HG02840 (cell line): ENCODE measurements at regions not wholly inside any gene's neighbourhood (a gene's known extent, or its start where the extent isn't known, plus 50 kb on each side); places are given as distances from the start of the nearest gene placed in this dataset.
"Not testable (repeated sequence)": the region's sequence is repeated elsewhere in the genome, so short reads cannot be mapped to it uniquely, and the experiment has no call there.

Experiments
- ATAC-seq: cut with Tn5 transposase; IDR thresholded peaks from one replicate; pipeline ENCODE4 v1.9.1; 2021; ENCODE audit warnings: mild to moderate bottlenecking, moderate library complexity, moderate number of reproducible peaks; ENCODE audit not compliant: unreplicated experiment, low FRiP score

DNA sequence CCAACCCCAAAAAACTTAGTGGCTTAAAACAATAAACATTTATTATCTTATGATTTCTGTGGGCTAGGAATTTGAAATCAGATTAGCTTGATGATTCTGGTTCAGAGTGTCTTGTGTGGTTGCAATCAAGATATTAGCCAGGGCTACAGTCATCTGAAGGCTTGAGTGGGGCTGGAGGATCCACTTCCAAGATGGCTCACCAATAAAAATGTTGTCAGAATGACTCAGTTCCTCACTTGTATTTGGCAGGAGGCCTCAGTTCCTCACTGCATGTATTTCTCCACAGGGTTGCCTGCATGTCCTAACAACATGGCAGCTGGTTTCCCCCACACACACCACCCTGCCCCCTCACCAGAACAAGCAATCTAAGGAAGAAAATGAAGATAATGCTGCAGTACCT lies 98.2 kb upstream of the NIPBL start:
- no peak for ATAC-seq

- ATAC-seq = not testable (repeated sequence)
Observed at GRCh38 chr5:36782612-36783011, 94.0 kb upstream of the NIPBL start.

DNA sequence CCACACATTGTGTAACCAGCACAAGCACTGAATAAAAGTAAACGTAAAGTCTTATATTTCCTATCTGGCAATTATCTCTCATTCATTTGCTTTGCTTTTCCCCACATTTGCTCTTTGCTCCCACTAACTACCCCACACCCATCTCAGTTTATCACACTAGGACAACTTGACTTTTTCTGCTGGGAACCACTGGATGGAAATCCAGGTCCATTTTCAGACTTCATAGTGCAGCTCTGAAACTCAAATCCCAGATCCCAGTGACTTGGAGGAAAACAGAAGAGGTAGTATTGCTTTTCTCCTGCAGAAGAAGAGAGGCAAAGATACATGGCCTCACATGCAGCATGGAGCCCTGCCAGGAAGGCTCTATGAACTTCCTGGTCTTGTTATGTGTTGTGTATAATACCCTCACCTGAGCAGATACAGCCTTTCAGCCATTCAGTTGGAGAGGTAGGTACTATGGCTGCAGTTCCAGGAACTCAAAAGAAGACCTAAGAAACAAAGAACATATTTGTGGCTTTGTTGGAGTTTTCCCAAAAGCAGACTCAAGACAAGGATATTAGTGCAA lies 90.0 kb upstream of the NIPBL start:
- no peak for ATAC-seq

DNA sequence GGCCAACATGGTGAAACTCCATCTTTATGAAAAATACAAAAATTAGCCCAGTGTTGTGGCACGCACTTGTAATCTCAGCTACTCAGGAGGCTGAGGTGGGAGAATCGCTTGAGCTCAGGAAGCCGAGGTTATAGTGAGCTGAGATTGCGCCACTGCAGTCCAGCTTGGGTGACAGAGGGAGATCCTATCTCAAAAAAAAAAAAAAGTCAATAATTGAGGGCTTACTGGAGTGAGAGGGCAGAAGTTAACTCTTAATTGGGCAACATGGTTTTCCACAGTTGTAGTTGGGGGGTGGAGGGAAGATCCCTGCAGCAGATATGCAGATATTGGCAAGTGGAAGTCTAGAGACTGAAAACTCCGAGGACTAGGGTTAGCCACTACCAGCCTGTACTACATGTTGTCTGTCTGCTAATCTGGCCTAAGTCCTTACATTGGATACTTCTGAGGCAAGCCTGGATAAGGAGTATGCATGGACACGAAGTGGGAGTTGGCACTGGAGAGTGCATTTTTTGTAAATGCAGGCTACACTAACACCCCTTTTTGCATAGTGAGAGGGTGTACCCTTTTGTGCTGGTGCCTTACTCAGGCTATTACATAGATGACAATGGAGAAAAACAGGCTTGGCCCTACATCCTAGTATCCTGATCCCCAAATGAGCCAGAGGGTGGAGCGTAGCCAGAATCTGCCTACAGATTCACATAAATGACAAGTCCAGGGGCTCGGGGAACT lies 89.0 kb upstream of the NIPBL start:
- ATAC-seq = no peak

DNA sequence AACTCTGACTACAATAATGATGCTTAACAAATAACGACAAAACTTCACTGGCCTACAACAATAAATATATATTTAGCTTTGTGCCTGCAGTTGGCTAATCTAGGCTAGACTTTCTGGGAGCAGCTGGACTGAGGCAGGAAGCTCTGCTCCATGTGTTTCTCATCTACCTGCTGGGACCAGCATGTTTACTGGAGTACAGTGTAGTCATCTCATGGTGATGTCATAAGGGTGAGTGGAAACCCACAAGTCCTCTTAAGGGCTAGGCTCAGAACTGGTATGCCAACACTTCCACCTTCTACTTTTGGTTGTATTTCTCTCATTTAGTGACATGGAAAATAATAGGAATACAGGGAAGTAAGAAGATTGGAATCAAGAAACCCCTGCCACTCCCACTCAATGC lies 85.7 kb upstream of the NIPBL start:
- ATAC-seq = no peak

DNA sequence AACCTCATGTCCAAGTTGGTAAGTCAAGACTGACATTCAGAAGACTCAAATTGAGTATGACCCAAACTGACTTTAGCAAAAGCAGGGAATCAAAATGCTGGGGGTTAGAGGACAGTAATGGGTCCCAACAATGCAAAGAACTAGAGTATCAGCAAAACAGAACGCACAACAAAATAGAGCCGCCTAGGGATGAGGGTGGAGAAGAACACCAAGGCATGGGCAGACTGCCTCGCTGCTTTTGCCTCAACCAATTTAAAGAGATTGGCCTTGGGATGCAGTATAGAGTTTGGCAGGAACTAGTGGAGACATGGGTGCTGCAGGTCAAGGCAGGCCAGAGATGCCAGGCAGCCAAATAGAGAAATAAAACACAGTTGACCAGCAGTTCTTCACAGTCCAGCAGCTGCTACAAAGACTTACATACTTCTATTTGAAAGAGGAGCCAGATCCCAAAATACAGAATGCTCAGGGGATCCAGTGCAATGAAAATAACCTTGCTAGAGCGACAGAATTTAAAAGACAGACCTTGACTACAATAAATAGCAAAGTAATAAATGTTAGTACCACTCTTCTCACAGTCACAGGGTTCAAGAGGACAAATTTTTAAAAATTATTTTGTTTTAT lies 83.9 kb upstream of the NIPBL start:
- ATAC-seq = no peak

DNA sequence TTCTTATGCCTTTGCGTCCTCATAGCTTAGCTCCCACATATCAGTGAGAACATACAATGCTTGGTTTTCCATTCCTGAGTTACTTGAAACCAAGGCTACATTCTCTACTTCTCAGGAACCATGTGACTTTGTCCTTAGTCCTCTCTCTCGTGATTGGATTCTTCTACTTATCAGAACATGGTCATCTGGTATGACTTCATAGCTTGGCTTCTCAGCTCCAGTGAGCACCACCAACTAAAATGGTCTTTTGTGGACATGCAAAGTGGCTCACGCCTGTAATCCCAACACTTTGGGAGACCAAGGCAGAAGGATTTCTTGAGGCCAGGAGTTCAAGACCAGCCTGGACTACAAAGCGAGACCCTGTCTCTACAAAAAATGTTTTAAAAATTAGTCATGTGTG lies 81.2 kb upstream of the NIPBL start:
- no peak for ATAC-seq

DNA sequence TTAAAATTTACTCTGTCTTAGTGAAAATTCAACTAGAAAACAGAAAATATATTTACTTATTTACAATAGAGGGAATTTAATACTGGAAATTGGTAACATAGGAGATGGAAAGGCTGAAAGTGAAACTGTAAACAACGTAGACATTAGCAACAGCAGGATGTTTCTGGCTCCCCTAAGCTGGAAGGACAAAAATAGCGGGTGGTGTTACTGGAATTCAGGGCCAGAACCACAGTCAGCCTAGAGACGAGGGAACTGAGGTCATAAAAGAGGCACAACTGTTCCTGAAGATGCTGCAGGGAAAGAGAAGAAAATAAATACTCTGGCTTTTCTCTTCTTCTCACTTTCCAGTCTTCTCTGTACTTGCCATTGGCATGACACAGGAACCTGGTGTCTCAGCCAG lies 80.4 kb upstream of the NIPBL start:
- no peak for ATAC-seq

GRCh38 chr5:36801523-36801922 lies 75.0 kb upstream of the NIPBL start:
- no peak for ATAC-seq

- no peak for ATAC-seq
Observed at GRCh38 chr5:36802187-36802586, 74.4 kb upstream of the NIPBL start.

DNA sequence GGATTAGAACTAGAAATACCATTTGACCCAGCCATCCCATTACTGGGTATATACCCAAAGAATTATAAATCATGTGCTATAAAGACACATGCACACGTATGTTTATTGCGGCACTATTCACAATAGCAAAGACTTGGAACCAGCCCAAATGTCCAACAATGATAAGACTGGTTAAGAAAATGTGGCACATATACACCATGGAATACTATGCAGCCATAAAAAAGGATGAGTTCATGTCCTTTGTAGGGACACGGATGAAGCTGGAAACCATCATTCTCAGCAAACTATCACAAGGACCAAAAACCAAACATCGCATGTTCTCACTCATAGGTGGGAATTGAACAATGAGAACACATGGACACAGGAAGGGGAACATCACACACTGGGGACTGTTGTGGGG lies 63.3 kb upstream of the NIPBL start:
- ATAC-seq = not testable (repeated sequence)

GRCh38 chr5:36815871-36816270 lies 60.7 kb upstream of the NIPBL start:
- ATAC-seq = no peak

DNA sequence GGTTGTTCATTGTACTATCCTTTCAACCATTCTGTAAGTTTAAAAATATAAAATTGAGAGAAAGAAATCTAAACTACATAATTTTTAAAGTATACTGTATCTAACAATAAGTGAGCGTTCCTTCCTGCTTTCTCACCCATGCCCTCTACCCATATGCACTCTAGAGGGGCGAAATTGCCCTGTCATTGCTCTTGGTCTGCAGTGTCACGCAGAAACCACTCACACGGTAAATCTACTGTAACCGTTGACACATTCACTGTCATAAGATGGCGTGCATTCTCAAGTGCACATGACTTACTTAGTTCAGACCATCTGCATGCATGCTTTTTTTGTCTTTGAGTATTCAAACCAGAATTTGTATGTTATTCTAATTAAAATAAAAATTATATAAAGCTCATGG lies 55.7 kb upstream of the NIPBL start:
- no peak for ATAC-seq

- ATAC-seq = no peak
Observed at GRCh38 chr5:36826694-36827093, 49.9 kb upstream of the NIPBL start.
